CD14-positive monocyte (primary cell): ENCODE measurements at regions not wholly inside any gene's neighbourhood (a gene's known extent, or its start where the extent isn't known, plus 50 kb on each side); places are given as distances from the start of the nearest gene placed in this dataset.

Experiments
- DNase-seq, 3 donors: peaks; one replicate each; pipeline ENCODE4 v3.0.0-alpha.2; 2011 to 2022
- H2AFZ ChIP-seq: 2 replicates; pipeline ENCODE4 v1.6.0; 2012; ENCODE audit warnings: mild to moderate bottlenecking, low read depth, low read length, inconsistent platforms; ENCODE audit not compliant: insufficient read depth, poor library complexity, severe bottlenecking
- H3K27ac ChIP-seq, 2 donors: 1 replicate in 1 of 2; 2 replicates in 1 of 2; pipeline ENCODE4 v1.5.1; 2012 to 2013; ENCODE audit warnings: low read length in 2 of 2, control low read depth in 1 of 2, inconsistent platforms in 1 of 2, low read depth in 1 of 2, mild to moderate bottlenecking in 1 of 2
- H3K27me3 ChIP-seq, 2 donors: one replicate each; pipeline versions ENCODE4 v1.6.0 to v1.6.1; 2011 to 2013; ENCODE audit warnings: low read length in 2 of 2; ENCODE audit not compliant: control insufficient read depth in 2 of 2, insufficient read depth in 2 of 2
- H3K36me3 ChIP-seq, 2 donors: replicated peaks in 1 of 2; 1 replicate in 1 of 2; 2 replicates in 1 of 2; pipeline versions ENCODE4 v1.5.1 to v1.6.1; 2012 to 2013; ENCODE audit warnings: low read length in 2 of 2, control low read depth in 1 of 2, inconsistent platforms in 1 of 2, mild to moderate bottlenecking in 1 of 2; ENCODE audit not compliant: insufficient read depth in 2 of 2, control insufficient read depth in 1 of 2
- H3K4me1 ChIP-seq, 2 donors: 1 replicate in 1 of 2; 2 replicates in 1 of 2; pipeline versions ENCODE4 v1.5.1 to v1.6.1; 2012 to 2013; ENCODE audit warnings: low read length in 2 of 2, control low read depth in 1 of 2, inconsistent platforms in 1 of 2, mild to moderate bottlenecking in 1 of 2, moderate library complexity in 1 of 2; ENCODE audit not compliant: insufficient read depth in 2 of 2, control insufficient read depth in 1 of 2
- H3K4me2 ChIP-seq: replicated peaks from 2 replicates; pipeline ENCODE3; 2012; ENCODE audit warnings: low read length, moderate library complexity, mild to moderate bottlenecking; ENCODE audit not compliant: poor library complexity, severe bottlenecking; ENCODE audit errors: extremely low read depth
- H3K4me3 ChIP-seq, 3 experiments: fragments of 200-600 bp in 1 of 3; sonication (generic) in 1 of 3; replicated peaks in 1 of 3; 1 replicate in 2 of 3; 2 replicates in 1 of 3; pipeline ENCODE4 v1.5.1; 2011 to 2013; ENCODE audit warnings: low read length in 3 of 3, mild to moderate bottlenecking in 3 of 3, control low read depth in 2 of 3, low read depth in 2 of 3, inconsistent platforms in 1 of 3, moderate library complexity in 1 of 3
- H3K79me2 ChIP-seq: 2 replicates; pipeline ENCODE4 v1.6.0; 2012; ENCODE audit warnings: mild to moderate bottlenecking, control low read depth, inconsistent platforms, low read length, moderate library complexity; ENCODE audit not compliant: insufficient read depth
- H3K9ac ChIP-seq: 2 replicates; pipeline ENCODE4 v1.6.0; 2017; ENCODE audit warnings: low read length, mild to moderate bottlenecking; ENCODE audit not compliant: insufficient read depth, poor library complexity, severe bottlenecking
- H3K9me3 ChIP-seq, 2 donors: replicated peaks in 1 of 2; 1 replicate in 1 of 2; 2 replicates in 1 of 2; pipeline versions ENCODE4 v1.5.1 to v1.6.1; 2012 to 2013; ENCODE audit warnings: low read length in 2 of 2, control low read depth in 1 of 2; ENCODE audit not compliant: control insufficient read depth in 1 of 2, insufficient read depth in 1 of 2
- H4K20me1 ChIP-seq: 2 replicates; pipeline ENCODE4 v1.6.0; 2012; ENCODE audit warnings: mild to moderate bottlenecking, low read length, control low read depth, moderate library complexity; ENCODE audit not compliant: insufficient read depth
- H3K27ac Mint-ChIP-seq, 7 donors: one replicate each; pipeline ENCODE4 v1.8.0; 2020; ENCODE audit warnings: mild to moderate bottlenecking in 7 of 7, mixed read lengths in 7 of 7, moderate library complexity in 6 of 7, inconsistent platforms in 2 of 7
- H3K27me3 Mint-ChIP-seq, 3 donors: one replicate each; pipeline ENCODE4 v1.8.0; 2021 to 2022; ENCODE audit warnings: low read depth in 3 of 3, mild to moderate bottlenecking in 3 of 3, mixed read lengths in 3 of 3, moderate library complexity in 3 of 3, inconsistent platforms in 1 of 3
- H3K36me3 Mint-ChIP-seq, 2 donors: one replicate each; pipeline ENCODE4 v1.8.0; 2020; ENCODE audit warnings: mixed read lengths in 2 of 2, inconsistent platforms in 1 of 2, mild to moderate bottlenecking in 1 of 2
- H3K4me1 Mint-ChIP-seq: one replicate; pipeline ENCODE4 v1.8.0; 2020; ENCODE audit warnings: mild to moderate bottlenecking, mixed read lengths
- H3K4me3 Mint-ChIP-seq, 2 donors: one replicate each; pipeline ENCODE4 v1.8.0; 2020; ENCODE audit warnings: mild to moderate bottlenecking in 2 of 2, mixed read lengths in 2 of 2, moderate library complexity in 1 of 2
- H3K9me3 Mint-ChIP-seq, 7 donors: one replicate each; pipeline ENCODE4 v1.8.0; 2020 to 2022; ENCODE audit warnings: mixed read lengths in 7 of 7, mild to moderate bottlenecking in 6 of 7, moderate library complexity in 6 of 7, inconsistent platforms in 2 of 7
- CTCF ChIP-seq: fragments of 200-600 bp; IDR thresholded peaks from one replicate; pipeline ENCODE4 v1.8.0; 2022; ENCODE audit warnings: antibody characterized with exemption, mild to moderate bottlenecking
- WGBS: methylation state at CpG from one replicate; pipeline ENCODE4 v1.1.5; 2013; ENCODE audit warnings: missing lambda C conversion rate; ENCODE audit not compliant: insufficient coverage; 5-methylcytosine and 5-hydroxymethylcytosine counted together
- intact Hi-C, 2 donors: fragments of 100-400 bp; cut with micrococcal nuclease; formaldehyde crosslinking; loops; one replicate each; pipeline versions ENCODE4 v1.15.0 to v1.15.1; 2023

DNA sequence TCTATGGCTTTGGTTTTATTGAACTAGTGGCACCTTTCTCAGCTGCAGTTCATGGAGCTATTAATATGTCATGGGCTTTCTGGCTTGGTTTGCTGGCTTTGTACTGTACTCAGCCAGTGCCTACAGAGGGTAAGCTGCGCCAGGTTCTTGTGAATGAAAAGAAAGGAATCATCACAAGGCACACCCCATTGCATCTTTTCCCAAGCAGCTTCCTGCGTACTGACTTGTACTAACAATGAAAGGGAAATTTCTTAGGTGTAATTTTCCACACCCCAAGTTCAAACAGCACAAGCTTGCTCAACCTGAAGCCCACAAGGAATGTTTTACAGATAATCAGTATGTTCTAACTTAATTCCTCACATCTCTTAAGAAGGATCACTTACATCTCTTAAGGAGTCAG, 78.0 kb upstream of the TNFSF18 start:
- H3K9me3 ChIP-seq = no peaks in the 10 kb centered on the region
- Mint-ChIP-seq H3K36me3 (no peaks in the 10 kb centered on the region), H3K4me3 (no peak overlapping the region), H3K9me3 (peaks cover 0 to 5% (median 0%) of the 10 kb centered on the region in 7 donors), H3K27me3 (peaks cover 0 to 3% (median 1%) of the 10 kb centered on the region in 3 donors), H3K27ac (no peak overlapping the region), H3K4me1 (peaks cover 4% of the 10 kb centered on the region)
- H4K20me1 ChIP-seq = no peaks in the 10 kb centered on the region
- no peak overlapping the region for H2AFZ ChIP-seq
- TF ChIP-seq CTCF = no peak
- intact Hi-C loops = loop anchor here (10.0 kb wide), 5 partner anchors 66 to 314 kb away; partner anchors contain the start of gene TNFSF18 (in 1 of the 2)
- no CpG with 5 or more reads among the region's 2 CpGs for WGBS
- H3K9ac ChIP-seq = no peak overlapping the region
- H3K36me3 ChIP-seq = no peaks in the 10 kb centered on the region
- no peak overlapping the region for H3K27ac ChIP-seq
- H3K27me3 ChIP-seq = no peaks in the 10 kb centered on the region
- no peaks in the 10 kb centered on the region for H3K79me2 ChIP-seq
- H3K4me3 ChIP-seq = no peak overlapping the region
- peaks cover under 1% of the 10 kb centered on the region in 2 donors for H3K4me1 ChIP-seq
- DNase-seq = no peak
- no peak overlapping the region for H3K4me2 ChIP-seq

GRCh38 chr1:173127369-173128307, 76.9 kb upstream of the TNFSF18 start:
- no peak overlapping the region for H3K9ac ChIP-seq
- H3K79me2 ChIP-seq = no peaks in the 10 kb centered on the region
- intact Hi-C loops = loop anchor here (10.0 kb wide), 5 partner anchors 67 to 313 kb away; partner anchors contain the start of gene TNFSF18 (in 1 of the 2)
- H3K4me1 ChIP-seq = peaks cover 9 to 10% of the 10 kb centered on the region in 2 donors
- H3K9me3 Mint-ChIP-seq = peaks cover 0 to 5% (median 0%) of the 10 kb centered on the region in 7 donors
- no peak overlapping the region for H2AFZ ChIP-seq
- no peak overlapping the region for H3K4me2 ChIP-seq
- no peak for TF ChIP-seq CTCF
- peaks cover 15% of the 10 kb centered on the region for H3K4me1 Mint-ChIP-seq
- no peak for DNase-seq
- H3K4me3 ChIP-seq = no peak overlapping the region
- WGBS = 100% methylated on average over 2 of the region's 12 CpGs
- H4K20me1 ChIP-seq = no peaks in the 10 kb centered on the region
- H3K36me3 Mint-ChIP-seq = no peaks in the 10 kb centered on the region
- H3K27me3 ChIP-seq = no peaks in the 10 kb centered on the region
- no peak overlapping the region for H3K27ac ChIP-seq
- peak overlapping the region in 1 of 7 donors; percentile 26 for H3K27ac Mint-ChIP-seq
- peaks cover 0 to 3% (median 1%) of the 10 kb centered on the region in 3 donors for H3K27me3 Mint-ChIP-seq
- no peaks in the 10 kb centered on the region for H3K9me3 ChIP-seq
- H3K36me3 ChIP-seq = no peaks in the 10 kb centered on the region
- no peak overlapping the region for H3K4me3 Mint-ChIP-seq
